ENCODE measurements at regions not wholly inside any gene's neighbourhood (a gene's known extent, or its start where the extent isn't known, plus 50 kb on each side); places are given as distances from the start of the nearest gene placed in this dataset.

DNA sequence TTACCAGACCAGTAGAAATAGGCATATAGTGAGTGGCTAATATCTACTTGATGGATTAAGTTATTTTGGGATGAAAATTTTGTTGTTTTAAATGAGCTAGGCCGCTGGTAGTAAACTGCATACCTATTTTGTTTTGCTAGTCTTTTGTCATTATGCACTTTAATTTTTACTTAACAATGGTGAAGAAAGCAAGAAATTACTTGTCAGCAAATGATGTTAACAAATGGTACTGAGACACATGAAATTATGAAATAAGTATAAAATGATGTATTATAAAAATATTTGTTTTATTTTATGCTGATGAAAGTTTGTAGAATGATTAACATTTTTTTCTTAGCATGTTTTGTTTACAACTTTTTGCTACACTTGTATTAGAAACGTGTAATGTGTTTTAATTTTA, 807.7 kb downstream of the TBC1D32 start:
- H3K27ac ChIP-seq, result no peak overlapping the region
- H3K27me3 ChIP-seq, result no peaks in the 10 kb centered on the region
- H3K9me3 ChIP-seq (ENCODE audit: low read depth), result no peaks in the 10 kb centered on the region
- TF ChIP-seq, protein P1, sequence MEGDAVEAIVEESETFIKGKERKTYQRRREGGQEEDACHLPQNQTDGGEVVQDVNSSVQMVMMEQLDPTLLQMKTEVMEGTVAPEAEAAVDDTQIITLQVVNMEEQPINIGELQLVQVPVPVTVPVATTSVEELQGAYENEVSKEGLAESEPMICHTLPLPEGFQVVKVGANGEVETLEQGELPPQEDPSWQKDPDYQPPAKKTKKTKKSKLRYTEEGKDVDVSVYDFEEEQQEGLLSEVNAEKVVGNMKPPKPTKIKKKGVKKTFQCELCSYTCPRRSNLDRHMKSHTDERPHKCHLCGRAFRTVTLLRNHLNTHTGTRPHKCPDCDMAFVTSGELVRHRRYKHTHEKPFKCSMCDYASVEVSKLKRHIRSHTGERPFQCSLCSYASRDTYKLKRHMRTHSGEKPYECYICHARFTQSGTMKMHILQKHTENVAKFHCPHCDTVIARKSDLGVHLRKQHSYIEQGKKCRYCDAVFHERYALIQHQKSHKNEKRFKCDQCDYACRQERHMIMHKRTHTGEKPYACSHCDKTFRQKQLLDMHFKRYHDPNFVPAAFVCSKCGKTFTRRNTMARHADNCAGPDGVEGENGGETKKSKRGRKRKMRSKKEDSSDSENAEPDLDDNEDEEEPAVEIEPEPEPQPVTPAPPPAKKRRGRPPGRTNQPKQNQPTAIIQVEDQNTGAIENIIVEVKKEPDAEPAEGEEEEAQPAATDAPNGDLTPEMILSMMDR (IDR thresholded peaks at IDR 0.05; ENCODE audit: low read depth, low read length), result no peak
- DNase-seq (ENCODE audit: low read depth in 1 of 2, low spot score in 1 of 2), result no peak
- H3K4me3 ChIP-seq, result no peak overlapping the region
- no peaks in the 10 kb centered on the region for H3K4me1 ChIP-seq (ENCODE audit: low read depth)
- H3K36me3 ChIP-seq, result no peaks in the 10 kb centered on the region

DNA sequence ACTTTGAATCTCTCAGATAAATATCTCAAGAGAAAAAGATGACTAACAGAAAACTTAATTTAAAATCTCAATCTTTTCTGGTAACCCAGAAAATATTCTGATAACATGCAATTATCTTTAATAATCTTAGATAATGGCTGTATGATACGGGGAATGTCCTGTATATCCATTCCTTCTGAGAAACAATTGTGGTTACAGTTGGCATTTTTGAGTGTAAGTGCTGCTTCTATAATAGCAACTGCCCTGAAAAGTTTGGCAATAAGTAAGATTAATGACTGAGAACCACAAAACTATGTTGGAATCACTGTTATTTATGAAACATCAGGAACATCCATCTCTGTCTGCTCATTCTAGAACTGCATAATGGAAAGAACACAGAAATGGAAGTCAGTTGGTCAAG, 819.7 kb downstream of the TBC1D32 start:
- Histone ChIP-seq H3K9me3 (ENCODE audit: low read depth) (no peaks in the 10 kb centered on the region), H3K4me1 (ENCODE audit: low read depth) (no peaks in the 10 kb centered on the region), H3K27me3 (no peaks in the 10 kb centered on the region), H3K27ac (no peak overlapping the region), H3K4me3 (no peak overlapping the region), H3K36me3 (no peaks in the 10 kb centered on the region)
- TF ChIP-seq, protein P1 (IDR thresholded peaks at IDR 0.05; ENCODE audit: low read depth, low read length), result no peak
- no peak for DNase-seq (ENCODE audit: low read depth in 1 of 2, low spot score in 1 of 2)

DNA sequence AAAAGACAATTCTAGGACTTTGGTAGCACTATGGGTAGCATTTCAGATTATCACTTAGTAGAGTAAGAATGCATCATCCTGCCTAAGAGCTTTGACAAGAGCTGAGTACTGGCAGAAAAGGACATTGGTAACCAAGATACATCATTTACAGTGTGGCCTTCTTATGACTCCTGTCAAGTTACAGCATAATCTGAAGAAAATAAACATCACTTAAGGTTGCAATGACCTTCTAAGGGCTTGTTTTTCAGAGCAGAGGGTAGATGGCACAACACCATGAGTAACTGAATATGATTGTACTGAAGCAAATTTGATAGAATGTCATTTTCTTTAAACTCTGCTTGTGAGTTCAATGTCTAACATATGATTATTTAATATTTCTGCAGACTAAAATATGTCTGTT, 822.6 kb downstream of the TBC1D32 start:
- no peak for DNase-seq (ENCODE audit: low read depth in 1 of 2, low spot score in 1 of 2)
- H3K36me3 ChIP-seq, result no peaks in the 10 kb centered on the region
- no peak overlapping the region for H3K4me3 ChIP-seq
- H3K9me3 ChIP-seq (ENCODE audit: low read depth), result no peaks in the 10 kb centered on the region
- no peaks in the 10 kb centered on the region for H3K4me1 ChIP-seq (ENCODE audit: low read depth)
- TF ChIP-seq, protein P1 (IDR thresholded peaks at IDR 0.05; ENCODE audit: low read depth, low read length), result no peak
- no peaks in the 10 kb centered on the region for H3K27me3 ChIP-seq
- no peak overlapping the region for H3K27ac ChIP-seq

DNA sequence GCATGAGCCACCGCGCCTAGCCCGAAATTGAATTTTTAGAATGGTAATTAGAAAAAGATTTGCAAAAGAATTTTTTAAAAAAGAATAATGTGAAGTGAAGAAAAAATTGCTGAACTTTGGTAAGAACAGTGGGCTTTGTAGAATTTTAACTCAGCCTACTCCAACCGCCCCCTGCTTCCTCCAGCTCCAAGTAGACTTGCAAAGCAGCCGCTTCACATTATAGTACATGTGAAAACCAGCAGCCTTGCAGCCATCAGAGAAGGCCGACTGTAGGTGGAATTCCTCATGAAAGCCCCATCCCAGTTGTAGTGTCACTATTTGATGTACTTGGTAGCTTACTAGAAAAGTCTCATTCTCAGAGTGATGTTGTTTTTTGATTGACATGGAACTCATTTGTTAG, 835.6 kb downstream of the TBC1D32 start:
- TF ChIP-seq, protein P1 (IDR thresholded peaks at IDR 0.05; ENCODE audit: low read depth, low read length), result no peak
- DNase-seq (ENCODE audit: low read depth in 1 of 2, low spot score in 1 of 2), result peak in 1 of 2 donors; percentile 0
- Histone ChIP-seq H3K27me3 (no peaks in the 10 kb centered on the region), H3K36me3 (no peaks in the 10 kb centered on the region), H3K4me3 (no peak overlapping the region), H3K4me1 (ENCODE audit: low read depth) (no peaks in the 10 kb centered on the region), H3K9me3 (ENCODE audit: low read depth) (no peaks in the 10 kb centered on the region), H3K27ac (no peak overlapping the region)

DNA sequence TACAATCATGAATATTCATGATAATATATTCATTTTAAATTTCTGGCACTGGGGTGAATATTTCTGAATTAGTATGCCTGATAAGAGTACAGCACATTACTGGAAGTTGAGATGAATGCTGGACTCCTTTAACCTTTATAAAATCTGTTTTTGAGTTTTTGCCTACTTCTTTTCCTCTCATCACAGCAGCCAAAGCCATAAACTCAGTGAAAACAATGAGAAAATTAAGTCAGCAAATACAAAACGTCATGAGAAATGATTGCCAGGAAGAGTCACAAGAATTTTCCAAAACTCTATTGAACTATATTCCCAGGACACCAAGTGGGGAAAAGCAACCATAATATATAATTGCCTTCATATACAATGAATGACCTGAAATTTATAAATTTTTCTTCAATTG, 837.6 kb downstream of the TBC1D32 start:
- Histone ChIP-seq H3K4me1 (ENCODE audit: low read depth) (no peaks in the 10 kb centered on the region), H3K27me3 (no peaks in the 10 kb centered on the region), H3K36me3 (no peaks in the 10 kb centered on the region), H3K9me3 (ENCODE audit: low read depth) (no peaks in the 10 kb centered on the region), H3K27ac (no peak overlapping the region), H3K4me3 (no peak overlapping the region)
- TF ChIP-seq, protein P1 (IDR thresholded peaks at IDR 0.05; ENCODE audit: low read depth, low read length), result no peak
- no peak for DNase-seq (ENCODE audit: low read depth in 1 of 2, low spot score in 1 of 2)

DNA sequence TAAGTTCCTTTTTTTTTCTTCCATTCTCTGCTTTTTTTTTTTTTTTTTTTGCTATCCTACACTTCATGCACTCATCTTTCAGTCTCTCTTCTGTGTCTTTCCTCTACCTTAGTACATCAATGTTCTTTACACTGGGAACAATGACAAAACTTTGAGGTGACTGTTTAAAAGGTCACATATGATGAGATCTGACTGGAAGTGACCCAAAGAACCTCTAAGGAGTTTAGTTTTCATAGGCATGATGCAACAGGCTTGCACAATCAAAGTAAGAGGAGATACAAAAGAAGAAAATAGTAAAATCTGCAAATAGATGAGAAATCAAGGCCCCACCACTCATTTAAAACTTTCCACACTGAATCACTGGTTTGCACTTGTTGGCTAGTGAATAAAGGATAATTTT, 840.8 kb downstream of the TBC1D32 start:
- TF ChIP-seq, protein P1 (IDR thresholded peaks at IDR 0.05; ENCODE audit: low read depth, low read length), result no peak
- Histone ChIP-seq H3K9me3 (ENCODE audit: low read depth) (no peaks in the 10 kb centered on the region), H3K4me3 (no peak overlapping the region), H3K27ac (no peak overlapping the region), H3K4me1 (ENCODE audit: low read depth) (no peaks in the 10 kb centered on the region), H3K27me3 (no peaks in the 10 kb centered on the region), H3K36me3 (no peaks in the 10 kb centered on the region)
- DNase-seq (ENCODE audit: low read depth in 1 of 2, low spot score in 1 of 2), result no peak

All from cardiac muscle cell (in vitro differentiated cells and primary cell).